ENCODE measurements at regions not wholly inside any gene's neighbourhood (a gene's known extent, or its start where the extent isn't known, plus 50 kb on each side); places are given as distances from the start of the nearest gene placed in this dataset.
"Not testable (repeated sequence)": the region's sequence is repeated elsewhere in the genome, so short reads cannot be mapped to it uniquely, and the experiment has no call there.

- no peak for DNase-seq
Measured at GRCh38 chr13:82614086-82614485, 1268.2 kb downstream of the SLITRK1 start.

- DNase-seq: no peak
Measured at GRCh38 chr13:82606008-82606407, 1276.3 kb downstream of the SLITRK1 start.

- DNase-seq: no peak
Measured at GRCh38 chr13:82597747-82598146, 1284.5 kb downstream of the SLITRK1 start.

GRCh38 chr13:82593239-82593638 is 1289.0 kb downstream of the SLITRK1 start:
- no peak for DNase-seq

GRCh38 chr13:82571653-82572052 is 1310.6 kb downstream of the SLITRK1 start:
- no peak for DNase-seq

- DNase-seq: no peak
Measured at GRCh38 chr13:82569581-82569980, 1312.7 kb downstream of the SLITRK1 start.

- DNase-seq: no peak
Measured at GRCh38 chr13:82566864-82567263, 1315.4 kb downstream of the SLITRK1 start.

- DNase-seq: no peak
Measured at GRCh38 chr13:82565201-82565600, 1317.1 kb downstream of the SLITRK1 start.

GRCh38 chr13:82560889-82561288 is 1321.4 kb downstream of the SLITRK1 start:
- DNase-seq: no peak

GRCh38 chr13:82522872-82523271 is 1359.4 kb downstream of the SLITRK1 start:
- no peak for DNase-seq

- no peak for DNase-seq
Measured at GRCh38 chr13:82506805-82507414, 1375.4 kb downstream of the SLITRK1 start.

GRCh38 chr13:82501834-82502233 is 1380.4 kb downstream of the SLITRK1 start:
- no peak for DNase-seq

- DNase-seq: no peak
Measured at GRCh38 chr13:82480415-82480814, 1401.9 kb downstream of the SLITRK1 start.

- no peak for DNase-seq
Measured at GRCh38 chr13:82477436-82477835, 1404.8 kb downstream of the SLITRK1 start.

GRCh38 chr13:82467626-82468025 is 1414.6 kb downstream of the SLITRK1 start:
- DNase-seq: no peak

- DNase-seq: not testable (repeated sequence)
Measured at GRCh38 chr13:82459575-82459974, 1422.7 kb downstream of the SLITRK1 start.

GRCh38 chr13:82458169-82458568 is 1424.1 kb downstream of the SLITRK1 start:
- DNase-seq: peak in 1 of 51 donors; percentile 0

- not testable (repeated sequence) for DNase-seq
Measured at GRCh38 chr13:82457548-82457947, 1424.7 kb downstream of the SLITRK1 start.

- DNase-seq: no peak
Measured at GRCh38 chr13:82447416-82448077, 1434.7 kb downstream of the SLITRK1 start.

- no peak for DNase-seq
Measured at GRCh38 chr13:82439159-82439904, 1442.9 kb downstream of the SLITRK1 start.

GRCh38 chr13:82438320-82438719 is 1444.0 kb downstream of the SLITRK1 start:
- no peak for DNase-seq

- no peak for DNase-seq
Measured at GRCh38 chr13:82436099-82436585, 1446.1 kb downstream of the SLITRK1 start.

- DNase-seq: no peak
Measured at GRCh38 chr13:82432949-82433348, 1449.3 kb downstream of the SLITRK1 start.
